ENCODE measurements at regions not wholly inside any gene's neighbourhood (a gene's known extent, or its start where the extent isn't known, plus 50 kb on each side); places are given as distances from the start of the nearest gene placed in this dataset.
"Not testable (repeated sequence)": the region's sequence is repeated elsewhere in the genome, so short reads cannot be mapped to it uniquely, and the experiment has no call there.

DNA sequence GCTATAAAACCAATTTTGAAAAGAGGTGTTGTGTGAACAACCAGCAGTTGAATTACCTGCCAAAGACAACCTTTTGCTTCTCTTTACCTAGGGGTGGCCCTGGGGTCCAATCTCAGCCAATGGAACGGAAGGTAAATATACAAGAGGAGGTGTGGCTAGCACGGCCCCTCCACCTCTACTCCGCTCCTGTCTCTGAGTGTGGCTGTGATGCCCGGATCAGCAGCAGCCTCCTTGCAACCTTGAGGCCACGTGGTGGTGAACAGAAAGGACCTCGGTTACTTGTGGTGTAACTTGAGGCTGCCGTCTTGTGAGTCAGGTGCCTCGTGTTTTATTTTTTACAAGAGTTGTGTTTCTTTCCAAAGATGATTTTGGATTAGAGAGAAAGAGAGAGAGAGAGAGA, 121.5 kb upstream of the PPP2R3B start:
- DNase-seq (ENCODE audit: low read depth): no peak
- H3K27me3 ChIP-seq (ENCODE audit: insufficient read depth, low read length): no peaks in the 10 kb centered on the region
- peaks cover 13% of the 10 kb centered on the region for H3K9me3 Mint-ChIP-seq (ENCODE audit: unreplicated experiment)
- H3K4me1 Mint-ChIP-seq (ENCODE audit: low read depth, unreplicated experiment): no peaks in the 10 kb centered on the region
- no peak overlapping the region for H3K27ac Mint-ChIP-seq (ENCODE audit: unreplicated experiment)
- H3K4me3 Mint-ChIP-seq (ENCODE audit: unreplicated experiment): no peak overlapping the region
- FAIRE-seq: no peak
- H3K9ac ChIP-seq (ENCODE audit: low read length): no peak overlapping the region
- no peaks in the 10 kb centered on the region for H3K36me3 ChIP-seq (ENCODE audit: insufficient read depth, low read length)
- H3K4me1 ChIP-seq (ENCODE audit: insufficient read depth, low read length): no peaks in the 10 kb centered on the region
- no peak for TF ChIP-seq EZH2 (IDR thresholded peaks at IDR 0.05; ENCODE audit: insufficient read depth, low read length)
- TF ChIP-seq, protein P1, sequence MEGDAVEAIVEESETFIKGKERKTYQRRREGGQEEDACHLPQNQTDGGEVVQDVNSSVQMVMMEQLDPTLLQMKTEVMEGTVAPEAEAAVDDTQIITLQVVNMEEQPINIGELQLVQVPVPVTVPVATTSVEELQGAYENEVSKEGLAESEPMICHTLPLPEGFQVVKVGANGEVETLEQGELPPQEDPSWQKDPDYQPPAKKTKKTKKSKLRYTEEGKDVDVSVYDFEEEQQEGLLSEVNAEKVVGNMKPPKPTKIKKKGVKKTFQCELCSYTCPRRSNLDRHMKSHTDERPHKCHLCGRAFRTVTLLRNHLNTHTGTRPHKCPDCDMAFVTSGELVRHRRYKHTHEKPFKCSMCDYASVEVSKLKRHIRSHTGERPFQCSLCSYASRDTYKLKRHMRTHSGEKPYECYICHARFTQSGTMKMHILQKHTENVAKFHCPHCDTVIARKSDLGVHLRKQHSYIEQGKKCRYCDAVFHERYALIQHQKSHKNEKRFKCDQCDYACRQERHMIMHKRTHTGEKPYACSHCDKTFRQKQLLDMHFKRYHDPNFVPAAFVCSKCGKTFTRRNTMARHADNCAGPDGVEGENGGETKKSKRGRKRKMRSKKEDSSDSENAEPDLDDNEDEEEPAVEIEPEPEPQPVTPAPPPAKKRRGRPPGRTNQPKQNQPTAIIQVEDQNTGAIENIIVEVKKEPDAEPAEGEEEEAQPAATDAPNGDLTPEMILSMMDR (IDR thresholded peaks at IDR 0.05; ENCODE audit: insufficient read depth, low read depth, low read length): no peak
- no peaks in the 10 kb centered on the region for H3K27me3 Mint-ChIP-seq (ENCODE audit: low read depth, unreplicated experiment)
- H3K9me3 ChIP-seq (ENCODE audit: insufficient read depth, low read depth, low read length): no peaks in the 10 kb centered on the region
- H3K27ac ChIP-seq (ENCODE audit: low read depth, low read length): no peak overlapping the region
- H3K79me2 ChIP-seq (ENCODE audit: insufficient read depth, low read length): no peaks in the 10 kb centered on the region
- H3K4me3 ChIP-seq (ENCODE audit: insufficient read depth, low read depth, low read length): no peak overlapping the region
- H4K20me1 ChIP-seq (ENCODE audit: insufficient read depth, low read length): no peaks in the 10 kb centered on the region
- no peaks in the 10 kb centered on the region for H3K36me3 Mint-ChIP-seq (ENCODE audit: low read depth, unreplicated experiment)
- H2AFZ ChIP-seq (ENCODE audit: low read depth, low read length): no peak overlapping the region
- no peak overlapping the region for H3K4me2 ChIP-seq (ENCODE audit: low read length)

DNA sequence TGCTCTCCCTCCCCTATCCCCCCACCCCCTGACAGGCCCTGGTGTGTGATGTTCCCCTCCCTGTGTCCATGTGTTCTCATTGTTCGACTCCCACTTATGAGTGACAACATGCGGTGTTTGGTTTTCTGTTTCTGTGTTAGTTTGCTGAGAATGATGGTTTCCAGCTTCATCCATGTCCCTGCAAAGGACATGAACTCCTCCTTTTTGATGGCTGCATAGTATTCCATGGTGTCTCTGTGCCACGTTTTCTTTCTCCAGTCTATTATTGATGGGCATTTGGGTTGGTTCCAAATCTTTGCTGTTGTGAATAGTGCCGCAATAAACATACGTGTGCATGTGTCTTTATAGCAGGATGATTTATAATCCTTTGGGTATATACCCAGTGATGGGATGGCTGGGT, 121.8 kb upstream of the SHOX start:
- not testable (repeated sequence) for H3K36me3 Mint-ChIP-seq (ENCODE audit: low read depth, unreplicated experiment); H3K4me1 Mint-ChIP-seq (ENCODE audit: low read depth, unreplicated experiment); H3K4me3 Mint-ChIP-seq (ENCODE audit: unreplicated experiment); FAIRE-seq; H3K9me3 ChIP-seq (ENCODE audit: insufficient read depth, low read depth, low read length); H3K27ac Mint-ChIP-seq (ENCODE audit: unreplicated experiment); H3K27me3 ChIP-seq (ENCODE audit: insufficient read depth, low read length); H3K36me3 ChIP-seq (ENCODE audit: insufficient read depth, low read length); H3K4me1 ChIP-seq (ENCODE audit: insufficient read depth, low read length); H2AFZ ChIP-seq (ENCODE audit: low read depth, low read length); H3K9ac ChIP-seq (ENCODE audit: low read length); H3K79me2 ChIP-seq (ENCODE audit: insufficient read depth, low read length); H4K20me1 ChIP-seq (ENCODE audit: insufficient read depth, low read length); H3K27ac ChIP-seq (ENCODE audit: low read depth, low read length); H3K4me3 ChIP-seq (ENCODE audit: insufficient read depth, low read depth, low read length); H3K4me2 ChIP-seq (ENCODE audit: low read length); DNase-seq (ENCODE audit: low read depth); H3K27me3 Mint-ChIP-seq (ENCODE audit: low read depth, unreplicated experiment)
- H3K9me3 Mint-ChIP-seq (ENCODE audit: unreplicated experiment): peaks cover 13% of the 10 kb centered on the region

DNA sequence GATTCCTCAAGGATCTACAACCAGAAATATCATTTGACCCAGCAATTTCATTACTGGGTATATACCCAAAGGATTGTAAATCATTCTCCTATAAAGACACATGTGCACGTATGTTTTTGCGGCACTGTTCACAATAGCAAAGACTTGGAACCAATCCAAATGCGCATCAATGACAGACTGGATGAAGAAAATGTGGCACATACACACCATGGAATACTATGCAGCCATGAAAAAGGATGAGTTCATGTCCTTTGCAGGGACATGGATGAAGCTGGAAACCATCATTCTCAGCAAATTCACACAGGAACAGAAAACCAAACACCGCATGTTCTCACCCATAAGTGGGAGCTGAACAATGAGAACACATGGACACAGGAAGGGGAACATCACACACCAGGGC, 119.5 kb upstream of the SHOX start:
- H3K4me1 Mint-ChIP-seq (ENCODE audit: low read depth, unreplicated experiment); DNase-seq (ENCODE audit: low read depth); H3K27me3 ChIP-seq (ENCODE audit: insufficient read depth, low read length); H3K27ac ChIP-seq (ENCODE audit: low read depth, low read length); H3K9ac ChIP-seq (ENCODE audit: low read length); H3K4me3 ChIP-seq (ENCODE audit: insufficient read depth, low read depth, low read length); FAIRE-seq; H3K27ac Mint-ChIP-seq (ENCODE audit: unreplicated experiment); H3K36me3 Mint-ChIP-seq (ENCODE audit: low read depth, unreplicated experiment); H3K4me3 Mint-ChIP-seq (ENCODE audit: unreplicated experiment); H3K79me2 ChIP-seq (ENCODE audit: insufficient read depth, low read length); H3K27me3 Mint-ChIP-seq (ENCODE audit: low read depth, unreplicated experiment); H4K20me1 ChIP-seq (ENCODE audit: insufficient read depth, low read length); H2AFZ ChIP-seq (ENCODE audit: low read depth, low read length); H3K9me3 ChIP-seq (ENCODE audit: insufficient read depth, low read depth, low read length); H3K4me1 ChIP-seq (ENCODE audit: insufficient read depth, low read length); H3K4me2 ChIP-seq (ENCODE audit: low read length); H3K36me3 ChIP-seq (ENCODE audit: insufficient read depth, low read length): not testable (repeated sequence)
- peaks cover 13% of the 10 kb centered on the region for H3K9me3 Mint-ChIP-seq (ENCODE audit: unreplicated experiment)

DNA sequence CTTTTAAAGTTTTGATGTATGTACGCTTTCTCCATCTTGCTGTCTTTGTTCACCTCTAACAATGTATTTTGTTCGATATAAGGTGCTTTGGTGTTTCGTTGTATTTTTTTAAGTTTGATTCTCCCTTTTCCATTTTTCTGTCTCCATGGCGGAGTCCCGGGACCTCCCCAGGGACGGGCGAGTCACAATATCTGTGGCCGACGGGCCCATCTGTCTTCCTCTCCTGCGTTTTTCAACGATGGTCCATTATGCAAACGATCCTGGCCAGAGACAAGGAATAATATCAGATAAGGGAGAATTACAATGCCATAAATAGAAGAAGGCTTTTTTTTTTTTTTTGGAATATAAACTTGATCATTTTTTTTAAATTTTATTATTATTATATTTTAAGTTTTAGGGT, 112.3 kb upstream of the SHOX start:
- Histone ChIP-seq H3K4me2 (ENCODE audit: low read length) (no peak overlapping the region), H2AFZ (ENCODE audit: low read depth, low read length) (no peak overlapping the region), H3K9me3 (ENCODE audit: insufficient read depth, low read depth, low read length) (no peaks in the 10 kb centered on the region), H3K9ac (ENCODE audit: low read length) (no peak overlapping the region), H3K79me2 (ENCODE audit: insufficient read depth, low read length) (no peaks in the 10 kb centered on the region), H3K36me3 (ENCODE audit: insufficient read depth, low read length) (no peaks in the 10 kb centered on the region), H3K4me3 (ENCODE audit: insufficient read depth, low read depth, low read length) (no peak overlapping the region), H3K4me1 (ENCODE audit: insufficient read depth, low read length) (no peaks in the 10 kb centered on the region), H4K20me1 (ENCODE audit: insufficient read depth, low read length) (no peaks in the 10 kb centered on the region), H3K27me3 (ENCODE audit: insufficient read depth, low read length) (no peaks in the 10 kb centered on the region), H3K27ac (ENCODE audit: low read depth, low read length) (no peak overlapping the region)
- Mint-ChIP-seq H3K27me3 (ENCODE audit: low read depth, unreplicated experiment) (no peaks in the 10 kb centered on the region), H3K4me3 (ENCODE audit: unreplicated experiment) (no peak overlapping the region), H3K27ac (ENCODE audit: unreplicated experiment) (no peak overlapping the region), H3K9me3 (ENCODE audit: unreplicated experiment) (peaks cover 12% of the 10 kb centered on the region), H3K36me3 (ENCODE audit: low read depth, unreplicated experiment) (no peaks in the 10 kb centered on the region), H3K4me1 (ENCODE audit: low read depth, unreplicated experiment) (no peaks in the 10 kb centered on the region)
- no peak for DNase-seq (ENCODE audit: low read depth)
- TF ChIP-seq, protein P1 (IDR thresholded peaks at IDR 0.05; ENCODE audit: insufficient read depth, low read depth, low read length): no peak
- no peak for TF ChIP-seq EZH2 (IDR thresholded peaks at IDR 0.05; ENCODE audit: insufficient read depth, low read length)
- FAIRE-seq: no peak

All from astrocyte (in vitro differentiated cells and primary cell).